Naive B cell (primary cell): ENCODE measurements at regions not wholly inside any gene's neighbourhood (a gene's known extent, or its start where the extent isn't known, plus 50 kb on each side); places are given as distances from the start of the nearest gene placed in this dataset.

Source experiments
- ATAC-seq, 2 donors: fragments of 150-1000 bp; cut with Tn5 transposase; 2 replicates each; pipeline ENCODE4 v1.10.0; 2021; ENCODE audit warnings: low read depth in 2 of 2, mild to moderate bottlenecking in 2 of 2, moderate library complexity in 2 of 2
- DNase-seq: peaks from one replicate; pipeline ENCODE4 v3.0.0; 2022
- H3K27ac Mint-ChIP-seq, 6 donors: one replicate each; pipeline ENCODE4 v1.8.0; 2020 to 2022; ENCODE audit warnings: mild to moderate bottlenecking in 6 of 6, mixed read lengths in 6 of 6, moderate library complexity in 5 of 6, inconsistent platforms in 2 of 6
- H3K27me3 Mint-ChIP-seq, 3 donors: one replicate each; pipeline ENCODE4 v1.8.0; 2021 to 2022; ENCODE audit warnings: mixed read lengths in 3 of 3, mild to moderate bottlenecking in 1 of 3
- H3K36me3 Mint-ChIP-seq, 2 donors: one replicate each; pipeline ENCODE4 v1.8.0; 2020 to 2022; ENCODE audit warnings: mixed read lengths in 2 of 2, inconsistent platforms in 1 of 2, mild to moderate bottlenecking in 1 of 2
- H3K4me1 Mint-ChIP-seq, 3 donors: one replicate each; pipeline ENCODE4 v1.8.0; 2020 to 2022; ENCODE audit warnings: mixed read lengths in 3 of 3, inconsistent platforms in 1 of 3, mild to moderate bottlenecking in 1 of 3, moderate library complexity in 1 of 3
- H3K4me3 Mint-ChIP-seq, 8 donors: one replicate each; pipeline ENCODE4 v1.8.0; 2020 to 2022; ENCODE audit warnings: mild to moderate bottlenecking in 8 of 8, mixed read lengths in 8 of 8, moderate library complexity in 8 of 8, inconsistent platforms in 2 of 8
- H3K9me3 Mint-ChIP-seq, 7 donors: one replicate each; pipeline ENCODE4 v1.8.0; 2020 to 2022; ENCODE audit warnings: mixed read lengths in 7 of 7, mild to moderate bottlenecking in 5 of 7, inconsistent platforms in 2 of 7, moderate library complexity in 1 of 7

GRCh38 chr15:69836526-69837230 is 261.0 kb downstream of the TLE3 start:
- Mint-ChIP-seq H3K36me3 (no peaks in the 10 kb centered on the region), H3K27ac (no peak overlapping the region), H3K4me1 (no peaks in the 10 kb centered on the region), H3K4me3 (no peak overlapping the region), H3K27me3 (peaks cover 7 to 41% (median 41%) of the 10 kb centered on the region in 3 donors), H3K9me3 (no peaks in the 10 kb centered on the region)
- no peak for ATAC-seq
- no peak for DNase-seq

- no peaks in the 10 kb centered on the region for H3K36me3 Mint-ChIP-seq
- H3K4me3 Mint-ChIP-seq = no peak overlapping the region
- DNase-seq (no peak), ATAC-seq (no peak)
- H3K4me1 Mint-ChIP-seq = no peaks in the 10 kb centered on the region
- H3K27me3 Mint-ChIP-seq = peaks cover 7 to 46% (median 36%) of the 10 kb centered on the region in 3 donors
- H3K27ac Mint-ChIP-seq = peak overlapping the region in 1 of 6 donors; percentile 25
- no peaks in the 10 kb centered on the region for H3K9me3 Mint-ChIP-seq
Observed at GRCh38 chr15:69838338-69838737, 259.4 kb downstream of the TLE3 start.

GRCh38 chr15:69838994-69839393 is 258.7 kb downstream of the TLE3 start:
- peaks cover 7 to 50% (median 40%) of the 10 kb centered on the region in 3 donors for H3K27me3 Mint-ChIP-seq
- no peaks in the 10 kb centered on the region for H3K4me1 Mint-ChIP-seq
- ATAC-seq (no peak), DNase-seq (no peak)
- H3K9me3 Mint-ChIP-seq = no peaks in the 10 kb centered on the region
- peak overlapping the region in 1 of 6 donors; percentile 60 for H3K27ac Mint-ChIP-seq
- H3K36me3 Mint-ChIP-seq = no peaks in the 10 kb centered on the region
- no peak overlapping the region for H3K4me3 Mint-ChIP-seq

- DNase-seq (no peak), ATAC-seq (no peak)
- Mint-ChIP-seq H3K36me3 (no peaks in the 10 kb centered on the region), H3K9me3 (no peaks in the 10 kb centered on the region), H3K4me1 (no peaks in the 10 kb centered on the region), H3K4me3 (no peak overlapping the region), H3K27me3 (peaks cover 0 to 53% (median 32%) of the 10 kb centered on the region in 3 donors), H3K27ac (no peak overlapping the region)
Observed at GRCh38 chr15:69841113-69841828, 256.4 kb downstream of the TLE3 start.

- peak overlapping the region in 1 of 6 donors; percentile 50 for H3K27ac Mint-ChIP-seq
- H3K4me3 Mint-ChIP-seq = no peak overlapping the region
- H3K27me3 Mint-ChIP-seq = peaks cover 3 to 51% (median 34%) of the 10 kb centered on the region in 3 donors
- no peaks in the 10 kb centered on the region for H3K4me1 Mint-ChIP-seq
- no peak for ATAC-seq
- no peak for DNase-seq
- no peaks in the 10 kb centered on the region for H3K36me3 Mint-ChIP-seq
- peaks cover 0 to 6% (median 2%) of the 10 kb centered on the region in 7 donors for H3K9me3 Mint-ChIP-seq
Observed at GRCh38 chr15:69842851-69843250, 254.9 kb downstream of the TLE3 start.

- no peaks in the 10 kb centered on the region for H3K4me1 Mint-ChIP-seq
Observed at GRCh38 chr15:69843276-69843899, 254.3 kb downstream of the TLE3 start.

GRCh38 chr15:69843900-69844304 is 253.8 kb downstream of the TLE3 start:
- no peak overlapping the region for H3K27ac Mint-ChIP-seq
- H3K9me3 Mint-ChIP-seq = peaks cover 0 to 6% (median 2%) of the 10 kb centered on the region in 7 donors
- ATAC-seq (no peak), DNase-seq (no peak)
- no peak overlapping the region for H3K4me3 Mint-ChIP-seq
- H3K36me3 Mint-ChIP-seq = no peaks in the 10 kb centered on the region
- H3K27me3 Mint-ChIP-seq = peaks cover 3 to 60% (median 40%) of the 10 kb centered on the region in 3 donors
- no peaks in the 10 kb centered on the region for H3K4me1 Mint-ChIP-seq

More at GRCh38 chr15:69843276-69843899, 254.3 kb downstream of the TLE3 start:
- Mint-ChIP-seq H3K4me3 (peak overlapping the region in 1 of 8 donors; percentile 78), H3K27ac (no peak overlapping the region), H3K9me3 (peaks cover 0 to 6% (median 2%) of the 10 kb centered on the region in 7 donors), H3K27me3 (peaks cover 3 to 55% (median 35%) of the 10 kb centered on the region in 3 donors), H3K36me3 (no peaks in the 10 kb centered on the region)
- no peak for DNase-seq
- no peak for ATAC-seq

GRCh38 chr15:69845159-69845558 is 252.6 kb downstream of the TLE3 start:
- Mint-ChIP-seq H3K27ac (peak overlapping the region in 1 of 6 donors; percentile 36), H3K36me3 (no peaks in the 10 kb centered on the region), H3K27me3 (peaks cover 9 to 70% (median 49%) of the 10 kb centered on the region in 3 donors), H3K9me3 (peaks cover 0 to 6% (median 2%) of the 10 kb centered on the region in 7 donors), H3K4me1 (no peaks in the 10 kb centered on the region), H3K4me3 (no peak overlapping the region)
- DNase-seq (no peak), ATAC-seq (no peak)

GRCh38 chr15:69847625-69848024 is 250.1 kb downstream of the TLE3 start:
- DNase-seq (no peak), ATAC-seq (no peak)
- Mint-ChIP-seq H3K36me3 (peaks cover 0 to 4% of the 10 kb centered on the region in 2 donors), H3K27ac (no peak overlapping the region), H3K9me3 (peaks cover 0 to 8% (median 4%) of the 10 kb centered on the region in 7 donors), H3K4me3 (no peak overlapping the region), H3K4me1 (no peaks in the 10 kb centered on the region), H3K27me3 (peaks cover 10 to 87% (median 69%) of the 10 kb centered on the region in 3 donors)

GRCh38 chr15:69848096-69848495 is 249.6 kb downstream of the TLE3 start:
- peaks cover 14 to 87% (median 65%) of the 10 kb centered on the region in 3 donors for H3K27me3 Mint-ChIP-seq
- no peaks in the 10 kb centered on the region for H3K4me1 Mint-ChIP-seq
- H3K27ac Mint-ChIP-seq = no peak overlapping the region
- no peak for ATAC-seq
- no peak for DNase-seq
- no peak overlapping the region for H3K4me3 Mint-ChIP-seq
- peaks cover 2 to 13% (median 8%) of the 10 kb centered on the region in 7 donors for H3K9me3 Mint-ChIP-seq
- H3K36me3 Mint-ChIP-seq = peaks cover 0 to 9% of the 10 kb centered on the region in 2 donors

GRCh38 chr15:69848551-69849231 is 249.0 kb downstream of the TLE3 start:
- no peak for ATAC-seq
- peaks cover 0 to 12% of the 10 kb centered on the region in 2 donors for H3K36me3 Mint-ChIP-seq
- peaks cover 2 to 14% (median 9%) of the 10 kb centered on the region in 7 donors for H3K9me3 Mint-ChIP-seq
- peaks cover 14 to 84% (median 59%) of the 10 kb centered on the region in 3 donors for H3K27me3 Mint-ChIP-seq
- no peaks in the 10 kb centered on the region for H3K4me1 Mint-ChIP-seq
- DNase-seq = no peak
- no peak overlapping the region for H3K27ac Mint-ChIP-seq
- H3K4me3 Mint-ChIP-seq = no peak overlapping the region

GRCh38 chr15:69849232-69849610 is 248.5 kb downstream of the TLE3 start:
- no peak overlapping the region for H3K4me3 Mint-ChIP-seq
- DNase-seq = no peak
- no peaks in the 10 kb centered on the region for H3K4me1 Mint-ChIP-seq
- peaks cover 0 to 12% of the 10 kb centered on the region in 2 donors for H3K36me3 Mint-ChIP-seq
- no peak for ATAC-seq
- peaks cover 14 to 79% (median 54%) of the 10 kb centered on the region in 3 donors for H3K27me3 Mint-ChIP-seq
- H3K9me3 Mint-ChIP-seq = peaks cover 2 to 14% (median 9%) of the 10 kb centered on the region in 7 donors
- no peak overlapping the region for H3K27ac Mint-ChIP-seq

- peaks cover 0 to 12% of the 10 kb centered on the region in 2 donors for H3K36me3 Mint-ChIP-seq
- H3K9me3 Mint-ChIP-seq = peaks cover 2 to 11% (median 9%) of the 10 kb centered on the region in 7 donors
- H3K27ac Mint-ChIP-seq = no peak overlapping the region
- DNase-seq = no peak
- peaks cover 0 to 8% (median 7%) of the 10 kb centered on the region in 3 donors for H3K4me1 Mint-ChIP-seq
- no peak overlapping the region for H3K4me3 Mint-ChIP-seq
- peaks cover 22 to 74% (median 48%) of the 10 kb centered on the region in 3 donors for H3K27me3 Mint-ChIP-seq
- no peak for ATAC-seq
Observed at GRCh38 chr15:69852482-69852881, 245.2 kb downstream of the TLE3 start.
